ENCODE measurements at regions not wholly inside any gene's neighbourhood (a gene's known extent, or its start where the extent isn't known, plus 50 kb on each side); places are given as distances from the start of the nearest gene placed in this dataset.
A peak's percentile ranks its signal among the peaks of the same experiment; 100 is the strongest.

DNA sequence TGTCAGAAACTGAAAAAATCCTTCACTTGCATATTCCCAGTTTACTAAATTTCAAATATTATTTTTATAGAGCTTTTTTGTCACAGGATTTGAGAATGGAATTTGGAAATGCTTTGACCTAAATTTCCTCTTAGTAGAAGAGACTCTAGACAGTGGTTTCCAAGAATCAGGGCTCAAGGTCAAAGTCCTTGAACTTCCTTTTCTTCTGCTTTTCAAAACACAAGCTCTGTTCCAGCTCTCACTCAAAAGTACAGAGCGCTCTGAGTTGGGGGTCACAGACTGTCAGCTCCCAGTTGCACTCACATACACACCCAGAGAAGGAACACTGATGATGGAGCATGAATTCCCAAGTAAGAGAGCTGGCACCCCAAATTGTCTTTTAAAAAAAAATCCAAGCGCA lies 394.2 kb downstream of the MLLT3 start:
- DNase-seq (ENCODE audit: low read depth in 1 of 2, low spot score in 1 of 2), result no peak
- TF ChIP-seq JUND (IDR thresholded peaks at IDR 0.05; ENCODE audit: low read depth), result no peak
- in situ Hi-C loops (cut with HindIII; ENCODE audit: low pct_unique_long_range_greater_than_20kb, low sequenced_read_pairs), result no loop called here

DNA sequence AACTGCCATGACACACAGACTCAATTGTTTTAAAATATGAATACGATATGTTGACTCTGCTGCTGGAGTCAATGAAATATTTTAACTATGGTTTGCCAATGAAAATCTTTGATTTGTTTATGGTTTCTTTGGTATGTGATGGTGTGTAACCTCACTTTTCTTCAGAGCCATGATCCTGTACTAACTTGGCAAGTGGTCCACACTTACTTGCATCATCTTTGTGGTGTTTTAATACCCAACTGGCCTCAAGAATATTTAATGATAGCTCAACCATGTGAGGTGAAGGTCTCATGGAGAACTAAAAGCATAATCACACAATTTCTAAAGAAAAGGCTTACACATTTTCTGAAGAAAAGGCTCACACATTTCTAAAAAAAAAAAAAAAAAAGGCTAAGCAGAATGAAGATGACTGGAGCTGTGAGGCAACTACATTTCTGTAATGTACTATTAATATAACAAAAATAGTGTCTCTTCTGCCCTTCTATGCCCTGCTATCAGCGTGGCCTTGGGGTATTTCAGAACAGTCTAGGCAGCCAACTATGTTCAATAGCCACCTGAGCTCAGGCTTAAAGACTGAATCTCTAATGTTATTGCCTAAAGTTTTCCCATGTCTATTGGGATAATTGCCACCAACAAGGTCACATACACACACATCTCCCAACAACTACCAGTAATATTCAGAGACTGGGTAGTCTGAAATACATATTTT lies 395.0 kb downstream of the MLLT3 start:
- no peak for TF ChIP-seq JUND (IDR thresholded peaks at IDR 0.05; ENCODE audit: low read depth)
- DNase-seq (ENCODE audit: low read depth in 1 of 2, low spot score in 1 of 2), result no peak
- in situ Hi-C loops (cut with HindIII; ENCODE audit: low pct_unique_long_range_greater_than_20kb, low sequenced_read_pairs), result no loop called here

DNA sequence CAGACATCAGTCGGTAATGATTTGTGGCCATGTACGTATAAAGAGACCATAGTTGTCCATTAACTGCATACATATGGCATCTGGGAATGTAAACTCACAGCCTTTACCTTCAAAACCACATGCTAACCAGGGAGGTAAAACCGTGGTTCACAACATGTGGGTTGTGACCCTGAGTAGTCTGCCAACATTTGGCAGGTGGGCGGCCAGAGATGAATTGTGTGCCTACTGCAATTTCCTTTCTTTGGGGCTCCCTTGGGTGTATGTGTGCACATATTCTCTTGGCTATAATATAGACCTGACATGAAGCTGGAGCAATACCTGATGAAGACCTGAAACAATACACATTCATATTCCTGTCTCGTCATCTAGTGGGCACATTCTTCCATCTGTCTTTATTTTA lies 396.0 kb downstream of the MLLT3 start:
- in situ Hi-C loops (cut with HindIII; ENCODE audit: low pct_unique_long_range_greater_than_20kb, low sequenced_read_pairs), result no loop called here
- DNase-seq (ENCODE audit: low read depth in 1 of 2, low spot score in 1 of 2), result no peak
- no peak for TF ChIP-seq JUND (IDR thresholded peaks at IDR 0.05; ENCODE audit: low read depth)

DNA sequence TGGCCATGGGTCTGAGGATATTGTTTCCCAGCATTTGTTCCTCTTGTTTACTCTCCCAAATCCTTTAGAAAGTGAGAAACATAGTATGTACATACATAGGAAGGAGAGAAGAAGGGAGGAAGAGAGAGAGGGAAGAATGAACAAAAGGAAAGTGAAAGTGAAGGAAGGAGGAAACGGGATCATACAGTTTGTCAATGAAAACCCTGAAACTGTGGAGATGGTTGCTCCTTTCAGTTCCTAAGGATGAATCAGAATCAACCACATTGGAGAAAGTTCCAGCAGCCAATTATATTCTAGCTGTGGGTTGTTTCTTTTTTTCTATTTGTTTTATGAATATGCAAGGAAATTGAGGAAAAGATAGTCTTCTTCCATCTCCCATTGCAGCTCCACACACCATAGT lies 396.5 kb downstream of the MLLT3 start:
- TF ChIP-seq JUND (IDR thresholded peaks at IDR 0.05; ENCODE audit: low read depth), result no peak
- DNase-seq (ENCODE audit: low read depth in 1 of 2, low spot score in 1 of 2), result no peak
- in situ Hi-C loops (cut with HindIII; ENCODE audit: low pct_unique_long_range_greater_than_20kb, low sequenced_read_pairs), result no loop called here

DNA sequence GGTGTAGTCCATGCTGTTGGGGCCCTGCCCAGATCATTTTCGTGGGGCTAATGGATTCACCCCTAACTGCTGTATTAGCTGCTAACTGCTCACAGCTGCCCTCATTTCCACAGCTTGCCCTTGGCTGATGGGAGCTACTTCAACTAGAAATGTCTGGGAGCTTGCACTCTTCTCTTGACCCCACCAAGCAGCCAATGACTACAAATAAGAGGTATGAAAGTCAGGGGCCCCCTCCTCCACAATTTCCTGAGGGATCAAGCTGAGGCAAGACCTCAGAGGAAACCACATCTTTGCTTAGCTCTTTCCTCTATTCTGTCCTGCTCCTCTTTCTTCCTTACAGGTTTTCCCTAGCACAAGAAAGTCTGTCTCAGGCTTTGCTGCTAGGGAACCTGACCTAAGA lies 397.5 kb downstream of the MLLT3 start:
- no peak for TF ChIP-seq JUND (IDR thresholded peaks at IDR 0.05; ENCODE audit: low read depth)
- in situ Hi-C loops (cut with HindIII; ENCODE audit: low pct_unique_long_range_greater_than_20kb, low sequenced_read_pairs), result no loop called here
- DNase-seq (ENCODE audit: low read depth in 1 of 2, low spot score in 1 of 2), result no peak

DNA sequence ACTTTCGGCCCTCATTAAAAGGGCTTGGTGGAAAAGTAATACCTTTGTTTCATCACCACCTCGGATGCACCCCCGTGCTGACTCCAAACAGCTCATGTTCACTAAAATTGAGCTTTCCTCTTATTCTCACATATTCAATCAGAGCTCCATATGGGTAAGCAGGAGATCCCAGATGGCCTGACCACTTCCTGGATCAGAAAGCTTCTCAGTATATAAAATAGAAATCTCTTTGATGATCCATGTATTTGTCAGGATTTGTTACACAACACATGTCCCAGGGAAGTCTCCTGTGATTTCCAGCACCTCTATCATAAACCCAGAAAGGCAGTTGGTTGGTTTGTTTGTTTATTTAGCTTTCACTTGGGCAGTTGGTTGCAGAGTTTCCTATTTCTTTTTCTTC lies 402.0 kb downstream of the MLLT3 start:
- TF ChIP-seq JUND (IDR thresholded peaks at IDR 0.05; ENCODE audit: low read depth), result no peak
- in situ Hi-C loops (cut with HindIII; ENCODE audit: low pct_unique_long_range_greater_than_20kb, low sequenced_read_pairs), result no loop called here
- no peak for DNase-seq (ENCODE audit: low read depth in 1 of 2, low spot score in 1 of 2)

DNA sequence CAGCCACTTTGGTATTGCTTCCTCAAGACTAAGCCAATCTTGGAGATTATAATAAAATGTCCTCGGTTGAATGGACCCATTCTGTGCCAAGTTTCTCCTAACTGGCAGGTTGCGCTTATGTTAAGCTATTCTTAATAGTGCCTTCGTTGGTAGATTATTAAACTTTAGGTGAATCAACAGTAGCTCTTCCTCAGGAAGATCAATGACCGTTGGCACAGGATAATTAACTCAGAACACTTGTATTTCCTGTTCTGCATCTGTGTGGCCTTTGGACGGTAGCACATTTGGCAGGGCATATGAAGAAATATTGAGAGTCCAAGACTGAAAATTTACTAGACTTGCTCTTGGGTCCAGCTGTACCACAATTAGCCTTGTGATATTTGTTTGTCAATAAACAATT lies 402.9 kb downstream of the MLLT3 start:
- no peak for TF ChIP-seq JUND (IDR thresholded peaks at IDR 0.05; ENCODE audit: low read depth)
- in situ Hi-C loops (cut with HindIII; ENCODE audit: low pct_unique_long_range_greater_than_20kb, low sequenced_read_pairs), result no loop called here
- DNase-seq (ENCODE audit: low read depth in 1 of 2, low spot score in 1 of 2), result peak in 1 of 2 experiments; percentile 15

DNA sequence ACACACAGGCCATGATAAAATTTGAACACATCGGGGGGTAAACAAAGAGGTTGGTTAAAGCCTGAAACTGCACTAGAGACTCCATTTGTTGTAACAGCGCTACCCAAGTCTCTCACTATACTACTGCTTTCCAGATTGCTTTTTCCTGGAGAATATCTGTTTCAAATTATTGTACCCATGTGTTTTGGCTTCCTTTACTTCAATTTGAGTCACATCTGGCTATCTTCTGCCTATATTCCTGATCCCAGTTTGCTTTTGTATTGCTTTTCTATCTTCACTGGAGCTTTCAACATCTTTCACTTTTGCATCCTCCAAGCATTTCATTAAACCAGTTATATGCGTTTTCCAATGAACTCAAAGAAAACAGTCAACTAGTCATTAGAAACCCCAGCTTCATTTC lies 404.7 kb downstream of the MLLT3 start:
- TF ChIP-seq JUND (IDR thresholded peaks at IDR 0.05; ENCODE audit: low read depth), result no peak
- no peak for DNase-seq (ENCODE audit: low read depth in 1 of 2, low spot score in 1 of 2)
- in situ Hi-C loops (cut with HindIII; ENCODE audit: low pct_unique_long_range_greater_than_20kb, low sequenced_read_pairs), result no loop called here

DNA sequence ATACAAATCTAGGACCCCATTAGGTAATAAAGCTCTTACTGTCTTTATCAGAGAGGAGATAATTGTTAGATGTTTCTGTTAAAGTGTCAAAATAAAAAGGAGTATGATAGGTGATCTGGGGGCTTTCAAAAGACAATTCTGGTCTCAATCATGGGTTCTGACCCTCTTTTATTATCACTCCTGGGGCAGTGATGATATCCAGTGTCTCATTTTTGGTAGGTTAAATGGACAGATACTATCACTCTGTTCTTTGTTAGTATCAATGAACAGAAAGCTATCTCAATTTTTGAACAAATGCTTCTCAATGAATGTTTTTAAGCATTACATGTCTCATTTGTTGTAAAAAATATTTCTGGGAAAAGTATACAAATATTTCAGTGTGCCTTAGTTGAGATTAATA lies 405.9 kb downstream of the MLLT3 start:
- DNase-seq (ENCODE audit: low read depth in 1 of 2, low spot score in 1 of 2), result no peak
- TF ChIP-seq JUND (IDR thresholded peaks at IDR 0.05; ENCODE audit: low read depth), result no peak
- in situ Hi-C loops (cut with HindIII; ENCODE audit: low pct_unique_long_range_greater_than_20kb, low sequenced_read_pairs), result no loop called here

DNA sequence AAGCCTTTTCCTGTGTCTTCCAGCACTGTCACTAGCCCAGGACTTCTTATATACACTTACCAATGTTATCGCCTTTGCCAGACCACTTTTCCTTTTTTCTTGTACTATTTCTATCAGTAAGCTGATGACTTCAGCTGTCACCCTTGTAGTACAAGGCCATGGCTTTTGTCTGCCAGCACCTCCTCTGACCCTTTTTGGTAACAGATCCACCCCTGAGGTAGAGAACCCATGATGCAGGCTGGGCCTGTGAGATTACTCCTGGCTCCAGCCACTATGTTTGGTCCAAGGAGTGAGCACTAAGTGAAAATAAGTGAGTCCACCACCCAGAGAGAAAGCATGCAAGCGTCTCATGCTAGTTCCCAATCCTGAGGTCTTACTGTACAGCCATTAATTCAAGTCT lies 406.7 kb downstream of the MLLT3 start:
- no peak for TF ChIP-seq JUND (IDR thresholded peaks at IDR 0.05; ENCODE audit: low read depth)
- in situ Hi-C loops (cut with HindIII; ENCODE audit: low pct_unique_long_range_greater_than_20kb, low sequenced_read_pairs), result no loop called here
- DNase-seq (ENCODE audit: low read depth in 1 of 2, low spot score in 1 of 2), result no peak

DNA sequence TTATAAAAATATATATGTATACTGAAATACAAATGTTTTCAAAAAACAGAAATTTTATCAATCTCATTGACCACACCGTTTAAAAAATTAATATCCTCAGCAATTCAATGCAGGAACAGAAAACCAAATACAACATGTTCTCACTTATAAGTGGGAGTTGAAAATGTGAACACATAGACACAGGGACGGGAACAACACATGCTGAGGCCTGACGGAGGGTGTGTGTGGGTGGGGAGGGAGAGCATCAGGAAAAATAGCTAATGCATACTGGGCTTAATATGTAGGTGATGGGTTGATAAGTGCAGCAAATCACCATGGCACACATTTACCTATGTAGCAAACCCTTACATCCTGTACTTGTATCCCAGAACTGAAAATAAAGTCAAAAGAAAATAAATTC lies 409.5 kb downstream of the MLLT3 start:
- no peak for TF ChIP-seq JUND (IDR thresholded peaks at IDR 0.05; ENCODE audit: low read depth)
- in situ Hi-C loops (cut with HindIII; ENCODE audit: low pct_unique_long_range_greater_than_20kb, low sequenced_read_pairs), result no loop called here
- no peak for DNase-seq (ENCODE audit: low read depth in 1 of 2, low spot score in 1 of 2)

DNA sequence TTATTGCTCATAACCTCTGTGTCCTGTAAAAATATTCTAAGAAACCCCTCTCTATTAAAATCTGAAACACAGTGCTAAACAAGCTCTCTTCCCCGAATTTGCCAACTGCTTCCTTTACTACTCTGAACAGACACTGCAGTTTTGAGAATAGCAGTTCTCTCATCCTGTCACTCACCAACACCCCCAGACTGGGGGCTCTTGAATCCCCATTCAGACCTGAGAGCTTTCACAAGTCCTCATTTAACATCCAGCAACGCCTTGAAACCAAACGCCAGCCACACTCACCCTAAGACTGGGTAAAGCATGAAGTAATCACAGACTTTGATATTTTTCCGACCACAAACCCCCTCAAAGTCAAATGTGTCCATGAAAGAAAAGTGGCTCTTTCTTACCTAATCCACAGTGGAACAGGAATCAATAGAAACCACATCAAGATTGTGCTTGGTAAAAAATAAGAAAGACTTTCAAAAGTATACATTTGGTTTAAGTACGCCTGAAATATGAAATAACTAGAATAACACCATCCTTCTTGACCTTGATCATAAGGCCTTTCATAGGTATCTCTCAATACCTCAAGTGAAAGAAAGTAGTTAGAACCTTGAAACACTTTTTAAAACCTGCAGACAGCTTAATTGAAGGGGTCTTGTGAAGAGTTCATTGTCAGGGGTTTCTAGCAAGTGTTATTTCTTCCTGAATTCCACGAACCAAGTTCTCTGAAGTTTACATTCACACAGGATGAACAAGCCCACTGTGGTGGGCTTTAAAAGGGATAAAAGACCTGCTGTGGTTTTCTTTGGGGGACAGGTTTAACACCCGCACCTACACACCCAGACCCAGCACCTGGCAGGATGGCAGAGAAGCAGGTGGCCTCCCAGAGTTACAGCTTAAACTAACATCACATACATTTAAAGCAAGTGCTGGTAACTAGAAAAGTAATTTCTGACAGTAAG lies 412.6 kb downstream of the MLLT3 start:
- no peak for DNase-seq (ENCODE audit: low read depth in 1 of 2, low spot score in 1 of 2)
- in situ Hi-C loops (cut with HindIII; ENCODE audit: low pct_unique_long_range_greater_than_20kb, low sequenced_read_pairs), result no loop called here
- no peak for TF ChIP-seq JUND (IDR thresholded peaks at IDR 0.05; ENCODE audit: low read depth)

DNA sequence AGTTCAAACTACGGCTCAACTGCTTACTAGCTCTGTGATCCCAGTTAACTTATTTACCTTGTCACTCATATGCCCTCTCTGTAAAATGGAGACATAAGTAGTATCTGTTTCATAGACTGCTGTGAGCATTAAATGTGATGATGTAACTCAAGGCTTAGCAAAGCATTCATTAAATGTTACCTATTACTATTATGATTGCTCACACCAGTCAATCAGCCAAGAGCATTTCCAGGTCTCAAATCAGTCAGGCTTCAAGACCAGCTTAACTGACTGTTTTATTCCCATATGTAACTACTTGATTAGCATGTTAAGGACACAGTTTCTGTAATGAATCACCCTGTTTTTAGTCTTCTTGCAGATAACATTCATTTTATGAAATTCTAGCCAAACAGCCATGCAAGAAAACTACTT lies 413.3 kb downstream of the MLLT3 start:
- in situ Hi-C loops (cut with HindIII; ENCODE audit: low pct_unique_long_range_greater_than_20kb, low sequenced_read_pairs), result no loop called here
- DNase-seq (ENCODE audit: low read depth in 1 of 2, low spot score in 1 of 2), result no peak
- no peak for TF ChIP-seq JUND (IDR thresholded peaks at IDR 0.05; ENCODE audit: low read depth)
